GM18868 (cell line): ENCODE measurements at regions not wholly inside any gene's neighbourhood (a gene's known extent, or its start where the extent isn't known, plus 50 kb on each side); places are given as distances from the start of the nearest gene placed in this dataset.
"Not testable (repeated sequence)": the region's sequence is repeated elsewhere in the genome, so short reads cannot be mapped to it uniquely, and the experiment has no call there.

ENCODE experiments used
- ATAC-seq: cut with Tn5 transposase; IDR thresholded peaks from one replicate; pipeline ENCODE4 v1.9.1; 2021; ENCODE audit warnings: mild to moderate bottlenecking, moderate library complexity; ENCODE audit not compliant: unreplicated experiment

DNA sequence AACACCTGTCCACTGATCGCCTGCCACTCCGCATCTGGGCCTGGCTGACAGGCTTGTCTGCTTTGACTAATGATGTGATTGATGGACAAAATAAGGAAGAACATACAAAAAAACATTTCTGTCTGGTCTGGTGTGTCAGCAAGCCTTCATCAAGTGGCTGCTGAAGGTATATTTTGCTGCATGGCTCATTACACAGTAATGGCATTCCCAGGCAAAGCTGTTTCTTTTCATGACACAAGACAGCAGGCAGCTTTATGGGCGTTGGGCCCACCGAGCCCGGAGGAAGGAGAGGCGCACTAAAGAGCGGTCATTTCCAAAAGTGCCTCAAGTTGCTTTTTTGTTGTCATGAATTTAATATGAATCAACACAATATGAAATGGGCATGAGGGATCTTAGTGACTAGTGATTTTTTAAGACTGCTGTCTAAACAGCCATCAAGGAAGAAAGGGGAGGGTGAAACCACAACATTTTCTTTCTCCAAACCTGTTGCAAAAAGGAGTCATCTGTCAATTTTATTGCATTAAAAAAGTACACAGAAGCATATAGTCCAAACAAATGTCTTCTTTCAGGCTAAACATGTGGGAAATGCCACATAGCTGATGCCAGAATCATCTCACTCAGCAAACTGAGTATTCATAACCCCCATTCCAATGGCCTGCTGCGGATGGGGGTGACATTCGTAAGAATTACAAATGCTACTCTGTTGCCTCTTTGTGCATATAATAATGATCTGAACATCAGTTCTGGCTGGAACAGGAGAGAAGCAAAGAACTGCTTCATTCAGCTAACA lies 476.6 kb downstream of the ZNF536 start:
- no peak for ATAC-seq

DNA sequence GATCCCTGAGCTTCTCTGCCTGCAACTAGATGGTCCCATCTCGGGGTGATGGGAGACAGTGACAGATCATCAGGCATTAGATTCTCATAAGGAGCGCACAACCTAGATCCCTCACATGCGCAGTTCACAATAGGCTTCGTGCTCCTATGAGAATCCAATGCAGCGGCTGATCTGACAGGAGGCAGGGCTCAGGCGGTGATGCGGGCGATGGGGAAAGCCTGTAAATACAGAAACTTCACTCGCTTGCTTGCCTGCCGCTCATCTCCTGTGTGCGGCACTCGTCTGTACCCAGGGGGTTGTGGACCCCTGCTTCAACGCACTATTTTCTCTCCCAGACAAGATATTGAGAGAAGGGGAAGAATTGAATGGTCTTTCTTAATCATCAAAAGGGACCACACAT lies 473.9 kb downstream of the ZNF536 start:
- ATAC-seq = no peak

DNA sequence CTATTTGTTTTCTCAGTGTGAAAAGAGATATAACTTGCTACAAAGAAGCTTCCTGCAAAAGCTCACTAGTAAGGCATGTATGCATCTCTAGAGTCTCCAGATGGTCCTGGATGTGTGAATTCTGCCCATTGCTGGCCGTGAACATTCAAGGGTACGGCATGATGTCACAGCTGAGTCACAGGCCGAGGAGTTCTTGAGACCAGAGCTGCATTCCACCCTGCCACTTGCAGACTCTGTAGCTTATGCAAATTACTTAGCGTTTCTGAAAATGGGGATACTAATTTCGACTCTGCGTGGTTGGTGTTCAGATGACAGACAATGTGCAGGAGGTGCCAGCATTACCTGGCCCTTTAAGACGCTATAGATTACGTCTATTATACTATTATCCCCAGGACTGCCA lies 470.7 kb downstream of the ZNF536 start:
- ATAC-seq = no peak

DNA sequence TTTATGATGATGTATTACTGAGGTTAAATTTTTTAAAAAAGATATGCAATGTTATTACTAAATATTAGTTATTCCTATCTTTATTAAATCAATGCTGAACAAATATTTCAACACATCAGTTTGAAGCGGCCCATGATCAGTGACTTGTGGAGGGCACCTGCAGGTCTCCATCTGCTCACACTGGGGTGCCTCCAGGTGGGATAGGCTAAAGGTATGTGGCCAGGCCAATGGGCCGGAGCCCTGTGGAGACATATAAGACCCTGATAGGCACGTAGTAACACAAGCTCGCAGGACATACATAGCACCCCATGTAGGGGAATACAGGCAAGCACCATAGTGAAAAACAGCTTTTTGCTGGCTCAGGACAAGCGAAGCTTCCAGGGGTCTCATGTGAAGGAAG lies 469.8 kb downstream of the ZNF536 start:
- no peak for ATAC-seq

DNA sequence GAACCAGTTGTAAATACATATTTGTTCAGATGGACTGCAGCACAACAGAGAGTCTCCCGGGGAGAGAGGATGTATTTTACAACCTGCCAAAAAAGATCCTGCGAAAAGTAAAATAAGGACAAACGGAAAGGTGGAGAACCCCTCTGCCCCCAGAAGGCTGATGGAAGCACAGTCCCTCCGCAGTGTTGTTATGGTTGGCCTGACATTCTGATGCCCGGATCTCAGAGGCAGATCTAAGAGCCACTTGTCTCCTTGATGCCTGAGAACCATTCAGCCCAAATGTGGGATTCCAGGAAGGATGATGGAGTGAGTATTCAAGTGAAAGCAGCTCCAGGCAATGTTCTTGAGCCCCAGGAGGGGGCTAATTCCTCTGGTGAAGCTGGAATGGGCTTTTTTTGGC lies 458.7 kb downstream of the ZNF536 start:
- ATAC-seq = no peak

DNA sequence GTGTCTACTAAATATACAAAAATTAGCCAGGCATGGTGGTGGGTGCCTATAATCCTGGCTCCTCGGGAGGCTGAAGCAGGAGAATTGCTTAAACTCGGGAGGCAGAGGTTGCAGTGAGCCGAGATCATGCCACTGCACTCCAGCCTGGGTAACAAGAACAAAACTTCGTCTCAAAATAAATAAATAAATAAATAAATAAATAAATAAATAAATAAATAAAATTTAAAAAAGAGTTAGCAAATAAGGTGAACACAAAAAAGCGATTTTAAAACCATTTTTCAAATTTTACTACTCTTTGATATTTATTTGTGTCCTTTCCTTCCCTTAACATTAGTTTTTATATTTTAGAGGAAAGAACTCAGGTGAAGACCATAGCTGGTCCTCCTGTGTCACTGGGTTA lies 453.3 kb downstream of the ZNF536 start:
- not testable (repeated sequence) for ATAC-seq

DNA sequence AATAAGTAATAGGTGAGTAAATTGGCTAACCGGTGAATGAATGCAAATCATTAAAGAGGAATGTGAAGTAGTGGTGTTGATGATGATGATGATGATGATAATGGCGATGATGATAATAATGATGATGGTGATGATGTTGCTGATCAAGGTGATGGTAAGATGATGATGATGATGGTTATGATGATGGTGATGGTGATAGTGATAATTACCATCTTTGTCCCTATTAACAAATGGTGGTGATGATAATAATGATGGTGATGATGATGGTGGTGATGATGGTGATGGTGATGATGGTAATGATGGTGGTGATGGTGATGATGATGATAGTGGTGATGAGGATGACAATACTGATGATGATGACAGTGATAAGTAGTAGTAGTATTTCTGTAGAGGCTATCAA lies 452.6 kb downstream of the ZNF536 start:
- ATAC-seq = no peak

DNA sequence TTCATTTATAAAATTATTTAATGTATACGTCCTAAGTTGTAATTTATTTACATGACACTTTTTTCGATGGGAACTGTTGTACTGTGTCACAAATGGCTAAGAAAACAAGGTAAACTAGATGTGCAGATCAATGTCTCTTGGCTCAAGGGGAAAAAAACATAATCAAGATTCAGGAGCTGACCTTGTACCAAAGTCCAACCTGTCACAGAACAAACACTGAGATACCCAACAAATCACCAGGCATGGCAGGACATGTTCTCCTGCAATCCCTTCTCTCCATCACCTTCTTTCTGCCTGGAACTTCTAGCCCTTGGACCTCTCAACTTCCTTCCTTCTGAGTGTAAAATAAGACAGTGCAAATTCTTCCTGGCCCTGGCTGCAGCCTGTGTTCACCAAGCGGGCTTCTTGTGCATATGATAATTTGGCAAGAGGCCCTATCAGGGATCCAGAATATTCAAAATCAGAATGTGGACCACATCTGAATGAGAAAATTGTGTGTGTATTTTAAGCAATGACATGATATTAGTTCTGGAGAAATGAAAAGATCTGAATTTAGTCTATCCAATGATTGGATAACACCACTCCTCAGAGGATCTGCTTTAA lies 445.9 kb downstream of the ZNF536 start:
- no peak for ATAC-seq

DNA sequence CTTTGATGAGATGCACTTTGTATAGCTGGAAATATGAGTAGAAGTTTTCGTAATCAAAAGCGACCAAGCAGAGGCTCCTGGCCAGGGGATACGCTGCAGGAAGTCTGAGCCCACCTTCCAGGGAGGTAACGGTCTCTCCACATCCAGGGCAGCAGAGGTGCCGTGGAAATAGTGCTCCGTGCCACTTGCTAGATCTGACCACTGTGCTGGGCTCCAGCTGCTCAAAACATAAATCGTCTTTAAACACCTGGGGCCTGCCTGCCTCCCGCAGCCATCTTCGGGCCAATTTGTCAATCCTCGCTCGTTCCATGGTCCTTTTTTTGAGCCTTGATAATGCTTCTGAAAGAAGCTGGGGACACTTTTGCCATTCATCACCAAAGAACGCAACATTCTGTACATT lies 445.0 kb downstream of the ZNF536 start:
- no peak for ATAC-seq

DNA sequence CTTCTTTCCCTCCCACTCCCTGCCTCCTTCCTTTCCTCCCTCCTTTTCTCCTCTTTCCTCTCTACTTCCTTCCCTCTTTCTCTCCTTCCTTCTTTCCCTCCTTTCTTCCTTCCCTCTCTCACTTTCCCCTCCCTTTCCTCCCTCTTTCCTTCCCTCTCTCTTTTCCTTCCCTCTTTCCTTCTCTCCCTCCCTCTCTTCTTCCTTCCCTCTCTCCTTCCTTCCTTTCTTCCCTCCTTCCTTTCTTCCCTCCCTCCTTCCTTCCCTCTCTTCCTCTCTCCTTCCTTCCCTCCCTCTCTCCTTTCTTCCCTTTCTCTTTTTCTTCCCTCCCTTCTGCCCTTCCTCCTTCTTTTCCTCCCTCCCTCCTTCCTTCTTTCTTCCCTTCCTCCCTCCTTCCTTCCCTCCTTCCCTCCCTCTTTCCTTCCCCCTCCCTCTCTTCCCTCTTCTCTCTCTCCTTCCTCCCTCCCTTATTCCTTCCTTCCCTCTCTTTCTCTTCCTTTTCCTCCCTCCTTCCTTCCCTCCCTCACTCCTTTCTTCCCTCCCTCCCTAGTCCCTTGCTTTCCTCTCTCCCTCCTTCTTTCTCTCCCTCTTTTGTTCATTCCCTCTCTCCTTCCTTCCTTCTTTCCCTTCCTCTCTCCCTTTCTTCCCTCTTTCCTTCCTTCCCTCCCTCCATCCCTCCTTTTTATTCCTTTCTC lies 443.9 kb downstream of the ZNF536 start:
- no peak for ATAC-seq

DNA sequence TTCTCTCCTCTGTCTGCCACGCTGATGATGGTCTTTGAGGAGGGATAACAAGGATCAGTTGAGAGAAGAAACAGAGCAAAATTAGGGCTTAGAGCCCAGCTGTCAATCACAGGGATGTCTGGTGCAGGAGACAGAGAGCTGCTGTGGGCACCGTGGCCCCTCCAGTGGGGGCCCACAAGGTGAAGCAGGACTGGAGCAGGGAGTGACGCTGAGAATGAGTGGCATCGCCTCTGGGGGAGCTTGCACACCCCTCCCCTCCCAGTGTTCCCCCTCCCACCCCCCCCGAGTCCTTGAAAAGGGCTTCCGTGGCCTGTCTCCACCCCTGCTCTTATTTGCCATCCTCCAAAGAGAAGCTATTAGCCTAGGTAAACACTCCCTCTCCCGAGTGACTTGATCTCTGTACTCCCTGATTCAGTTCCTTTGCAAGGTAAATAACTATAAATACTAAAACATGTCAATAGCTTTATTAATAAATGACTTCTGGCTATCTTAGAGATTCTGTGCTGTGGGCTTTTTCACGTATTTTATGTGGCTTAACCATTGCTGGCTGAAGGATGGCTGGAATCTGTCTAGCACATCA lies 440.0 kb downstream of the ZNF536 start:
- ATAC-seq = no peak

DNA sequence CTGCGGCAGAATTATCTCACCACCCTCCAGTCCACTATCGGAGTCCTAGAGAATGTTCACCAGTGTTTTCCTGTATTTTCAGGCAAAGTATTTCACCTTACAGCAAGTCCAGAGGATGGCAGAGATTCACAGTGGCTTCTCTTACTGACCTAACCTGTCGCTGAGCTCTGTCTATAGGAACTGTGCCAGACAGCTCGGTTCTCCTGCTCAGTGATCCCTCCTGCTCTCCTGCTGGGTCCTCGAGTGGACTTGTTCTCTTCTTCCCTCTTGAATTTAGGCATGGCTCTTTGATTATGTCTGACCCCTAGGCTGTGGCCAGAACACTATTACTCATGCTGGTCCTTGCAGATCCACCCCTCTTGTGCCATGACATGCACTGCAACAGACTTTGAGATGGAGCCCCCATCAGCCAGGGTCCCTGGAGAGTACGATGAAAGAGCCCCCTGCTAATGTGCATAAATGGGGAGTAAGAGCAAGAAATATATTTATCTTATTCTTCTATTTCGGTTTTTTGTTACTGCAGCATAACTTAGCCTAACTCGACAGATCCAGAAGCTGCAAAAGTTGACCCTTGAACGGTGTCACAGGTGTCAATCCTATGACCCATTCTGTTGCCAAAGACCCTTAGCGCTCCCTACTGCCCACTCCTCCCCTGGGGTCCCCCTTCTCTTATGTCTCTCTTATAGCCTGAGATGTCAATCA lies 439.4 kb downstream of the ZNF536 start:
- ATAC-seq = no peak

DNA sequence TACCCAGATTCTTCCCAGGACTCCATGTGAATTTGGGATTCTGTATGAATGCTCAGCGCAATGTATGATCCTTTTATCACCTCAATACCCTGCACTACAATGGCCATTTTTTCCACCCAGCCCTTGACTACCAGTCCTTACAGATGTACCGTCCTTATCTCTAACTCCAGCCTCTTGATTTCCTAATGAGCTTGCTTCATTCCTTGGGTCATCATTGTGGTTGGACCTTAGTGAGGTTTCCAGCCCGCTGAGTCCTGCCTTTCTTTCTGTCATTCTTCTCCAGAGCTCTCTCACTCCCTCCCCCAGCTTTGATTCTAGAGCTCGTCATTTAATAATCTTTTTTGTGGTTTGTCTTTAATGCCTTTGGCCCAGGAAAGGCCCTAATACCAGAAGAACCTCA lies 438.5 kb downstream of the ZNF536 start:
- no peak for ATAC-seq

DNA sequence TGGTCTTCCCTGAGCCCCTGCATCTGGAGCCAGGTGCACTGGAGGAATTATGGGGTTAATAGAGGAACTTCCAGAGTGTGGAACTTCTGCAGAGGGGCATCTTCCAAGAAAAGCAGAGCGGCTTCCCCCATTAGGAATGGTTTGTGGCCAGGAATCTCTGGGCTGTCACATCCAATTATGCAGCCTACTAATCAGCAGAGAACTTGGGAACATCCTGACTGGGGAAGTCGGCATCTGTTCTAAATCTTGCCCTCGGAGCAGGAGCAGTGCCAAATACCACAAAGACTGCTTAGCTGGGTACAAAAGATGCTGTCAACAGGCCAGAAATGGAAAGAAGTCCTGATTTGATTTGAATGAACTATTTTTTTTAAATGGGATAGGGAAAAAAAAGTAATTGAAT lies 435.1 kb downstream of the ZNF536 start:
- no peak for ATAC-seq

DNA sequence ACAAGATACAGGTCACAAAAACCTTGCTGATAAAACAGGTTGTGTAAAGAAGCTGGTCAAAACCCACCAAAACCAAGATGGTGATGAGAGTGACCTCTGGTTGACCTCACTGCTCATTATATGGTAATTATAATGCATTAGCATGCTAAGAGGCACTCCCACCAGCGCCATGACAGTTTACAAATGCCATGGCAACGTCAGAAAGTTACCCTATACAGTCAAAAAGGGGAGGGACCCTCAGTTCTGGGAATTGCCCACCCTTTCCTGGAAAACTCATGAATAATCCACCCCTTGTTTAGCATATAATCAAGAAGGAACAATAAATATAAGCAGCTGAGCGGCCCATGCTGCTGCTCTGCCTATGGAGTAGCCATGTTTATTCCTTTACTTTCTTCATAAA lies 434.1 kb downstream of the ZNF536 start:
- ATAC-seq = no peak

DNA sequence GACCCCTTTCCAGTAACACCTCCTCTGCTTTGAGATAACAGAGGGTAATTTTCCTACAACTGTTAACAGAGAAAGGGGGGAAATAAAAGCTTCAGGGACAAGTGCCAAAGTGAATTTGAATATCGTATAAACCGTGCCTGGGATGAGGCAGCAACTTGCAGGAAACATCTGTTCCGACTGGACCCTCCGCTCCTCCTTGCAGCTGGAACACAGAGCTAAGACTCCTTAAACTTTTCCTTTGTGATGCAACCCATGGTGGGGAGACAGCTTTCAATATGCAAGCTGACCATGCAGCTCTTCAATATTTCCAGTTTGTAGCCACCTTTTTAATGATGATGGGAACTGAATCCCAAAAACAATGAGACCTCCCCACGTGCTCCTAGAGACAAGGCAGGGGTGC lies 432.6 kb downstream of the ZNF536 start:
- no peak for ATAC-seq

DNA sequence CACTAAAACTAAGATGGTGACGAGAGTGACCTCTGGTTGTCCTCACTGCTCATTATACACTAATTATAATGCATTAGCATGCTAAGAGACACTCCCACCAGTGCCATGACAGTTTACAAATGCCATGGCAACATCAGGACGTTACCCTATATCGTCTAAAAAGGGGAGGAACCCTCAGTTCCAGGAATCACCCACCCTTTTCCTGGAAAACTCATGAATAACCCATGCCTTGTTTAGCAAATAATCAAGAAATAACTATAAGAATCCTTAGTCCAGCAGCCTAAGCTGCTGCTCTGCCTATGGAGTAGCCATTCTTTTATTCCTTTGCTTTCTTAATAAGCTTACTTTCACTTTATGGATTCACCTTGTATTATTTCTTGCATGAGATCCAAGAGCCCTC lies 432.1 kb downstream of the ZNF536 start:
- ATAC-seq = not testable (repeated sequence)

DNA sequence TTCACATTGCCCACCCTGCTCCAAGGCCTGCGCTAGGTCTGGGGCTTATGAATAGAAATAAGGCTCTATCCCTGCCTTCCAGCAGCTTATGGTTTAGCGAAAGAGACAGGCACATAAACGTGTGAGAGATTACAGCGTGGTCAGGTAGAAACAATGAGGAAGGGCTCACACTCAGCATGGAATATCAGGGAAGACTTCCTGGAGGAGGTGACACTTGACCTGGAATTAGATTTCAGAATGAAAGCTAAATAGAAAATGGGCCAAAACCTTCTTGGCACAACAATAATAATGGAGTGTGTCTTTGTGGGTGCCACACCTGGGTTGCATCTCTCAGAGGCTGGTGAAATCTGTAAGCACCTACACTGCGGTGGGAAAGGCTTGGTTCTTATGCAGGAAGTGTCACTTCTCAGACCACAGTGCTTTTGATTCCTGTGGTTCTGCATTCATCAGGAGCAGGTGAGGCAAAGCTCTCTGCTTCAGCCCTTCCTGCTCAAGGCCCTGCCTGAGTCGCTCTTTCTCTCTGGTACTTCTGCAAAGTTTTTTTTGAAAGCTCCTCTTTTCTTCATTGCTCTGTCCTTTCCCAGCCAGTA lies 430.3 kb downstream of the ZNF536 start:
- no peak for ATAC-seq

DNA sequence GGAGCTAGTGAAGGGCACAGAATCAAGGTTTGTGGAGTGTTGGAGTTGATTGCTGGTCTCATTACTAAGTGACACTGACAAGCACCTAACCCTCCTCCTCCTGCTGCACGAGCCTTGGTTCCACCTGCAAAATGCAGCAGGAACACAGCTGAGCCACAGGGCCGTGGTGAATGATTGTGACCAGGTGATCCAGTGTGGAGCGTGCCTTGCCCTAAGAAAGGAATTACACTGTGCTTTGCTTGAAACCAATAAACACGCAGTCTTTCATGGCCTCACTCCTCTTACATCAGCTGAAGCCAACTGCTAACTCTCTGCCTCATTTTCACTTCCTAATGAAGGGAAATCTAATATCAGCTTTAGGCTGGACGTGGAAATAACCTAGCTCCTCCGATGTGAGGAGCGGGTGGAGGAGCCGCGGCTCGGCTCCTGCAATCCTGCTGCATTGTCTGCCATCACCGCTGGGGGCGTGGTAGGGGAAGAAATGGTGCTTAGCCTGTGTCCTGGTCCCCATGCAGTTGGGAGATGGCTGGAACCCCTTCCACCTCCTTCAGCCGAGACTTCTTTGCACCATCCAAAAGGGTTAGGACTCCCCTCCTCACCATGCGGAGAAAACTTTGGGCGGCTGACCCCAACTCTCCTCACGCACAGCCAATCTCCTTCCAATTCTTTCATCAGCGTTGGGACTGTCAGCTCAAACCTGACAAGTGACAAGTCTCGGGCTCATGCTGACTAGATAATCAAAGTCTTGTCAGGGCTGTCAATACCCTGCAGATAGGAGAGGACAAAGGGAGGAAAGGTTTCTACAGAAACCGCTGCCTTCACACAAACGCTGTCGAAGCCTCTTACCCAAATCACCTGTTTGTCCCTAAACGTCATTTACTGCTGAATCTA lies 427.9 kb downstream of the ZNF536 start:
- no peak for ATAC-seq

DNA sequence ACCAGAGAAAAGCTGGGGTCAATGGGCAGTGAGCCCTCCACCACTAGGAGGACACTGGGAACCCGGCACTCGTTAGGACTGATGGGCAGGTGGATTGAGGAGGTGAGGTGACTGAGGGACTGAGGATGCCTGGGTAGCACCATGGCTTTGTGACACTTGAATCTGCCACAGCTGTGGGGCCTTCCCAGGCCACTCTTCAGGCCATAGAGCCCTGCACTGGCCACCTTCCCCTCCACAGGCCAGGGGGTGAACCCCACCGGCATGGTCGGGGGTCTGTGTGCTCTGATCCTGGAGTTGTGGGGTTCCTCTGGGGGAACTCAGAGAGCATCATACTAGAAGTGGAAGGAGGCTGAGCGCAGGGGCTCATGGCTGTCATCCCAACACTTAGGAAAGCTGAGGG lies 423.5 kb downstream of the ZNF536 start:
- no peak for ATAC-seq
